Thymus (tissue), 11 donors: ENCODE measurements at regions not wholly inside any gene's neighbourhood (a gene's known extent, or its start where the extent isn't known, plus 50 kb on each side); places are given as distances from the start of the nearest gene placed in this dataset.
A peak's percentile ranks its signal among the peaks of the same experiment; 100 is the strongest.
"Not testable (repeated sequence)": the region's sequence is repeated elsewhere in the genome, so short reads cannot be mapped to it uniquely, and the experiment has no call there.

Experiments
- DNase-seq, 9 donors: peaks; one replicate each; pipeline ENCODE4 v3.0.0-alpha.2; 2013; ENCODE audit warnings: low spot score in 9 of 9, low read depth in 6 of 9, missing footprints in 1 of 9
- H3K27ac ChIP-seq, 2 donors: one replicate each; pipeline ENCODE4 v1.5.1; 2013; ENCODE audit warnings: control low read depth in 1 of 2, low read depth in 1 of 2, low read length in 1 of 2, mild to moderate bottlenecking in 1 of 2, moderate library complexity in 1 of 2
- H3K27me3 ChIP-seq, 2 donors: one replicate each; pipeline ENCODE4 v1.5.1; 2013; ENCODE audit warnings: low read length in 1 of 2; ENCODE audit not compliant: control insufficient read depth in 2 of 2, insufficient read depth in 1 of 2
- H3K36me3 ChIP-seq, 2 donors: one replicate each; pipeline ENCODE4 v1.5.1; 2013; ENCODE audit warnings: low read length in 1 of 2, mild to moderate bottlenecking in 1 of 2, moderate library complexity in 1 of 2; ENCODE audit not compliant: control insufficient read depth in 2 of 2, insufficient read depth in 2 of 2
- H3K4me1 ChIP-seq, 2 donors: one replicate each; pipeline ENCODE4 v1.5.1; 2013; ENCODE audit warnings: low read length in 2 of 2; ENCODE audit not compliant: control insufficient read depth in 2 of 2, insufficient read depth in 2 of 2
- H3K4me3 ChIP-seq, 2 donors: one replicate each; pipeline ENCODE4 v1.5.1; 2013; ENCODE audit warnings: low read length in 2 of 2, control low read depth in 1 of 2, mild to moderate bottlenecking in 1 of 2
- H3K9me3 ChIP-seq, 2 donors: one replicate each; pipeline ENCODE4 v1.5.1; 2013; ENCODE audit warnings: low read length in 1 of 2, mild to moderate bottlenecking in 1 of 2; ENCODE audit not compliant: control insufficient read depth in 2 of 2, insufficient read depth in 1 of 2
- WGBS: extraction: QIAGEN DNeasy Blood & Tissue Kit; methylation state at CpG from one replicate; pipeline ENCODE4 v1.1.7; 2013; 5-methylcytosine and 5-hydroxymethylcytosine counted together
- donor health status: healthy.

GRCh38 chr16:21487956-21488355 is 111.4 kb upstream of the METTL9 start:
- DNase-seq, H3K9me3 ChIP-seq, H3K4me1 ChIP-seq, H3K4me3 ChIP-seq, H3K36me3 ChIP-seq, H3K27me3 ChIP-seq, H3K27ac ChIP-seq: not testable (repeated sequence)
- WGBS: 98% methylated on average over 4 of the region's 4 CpGs

- not testable (repeated sequence) for H3K9me3 ChIP-seq, DNase-seq, H3K27me3 ChIP-seq, H3K27ac ChIP-seq, H3K4me3 ChIP-seq, H3K36me3 ChIP-seq, H3K4me1 ChIP-seq
- 59% methylated on average over 7 of the region's 9 CpGs for WGBS
These were observed 100.3 kb upstream of the METTL9 start for GRCh38 chr16:21499046-21499445.

GRCh38 chr16:21501223-21501868 is 98.0 kb upstream of the METTL9 start:
- not testable (repeated sequence) for H3K4me1 ChIP-seq, H3K27me3 ChIP-seq, H3K9me3 ChIP-seq, H3K36me3 ChIP-seq
- under 1% methylated on average over 43 of the region's 51 CpGs for WGBS
- peak overlapping the region; percentile 97 to 98 for H3K27ac ChIP-seq
- DNase-seq: peak in 4 of 9 donors; percentile 58 to 83 (median 64)
- H3K4me3 ChIP-seq: peak overlapping the region; percentile 57 to 92

- WGBS: under 1% methylated on average over 91 of the region's 91 CpGs
- DNase-seq: peak; percentile 54 to 94 (median 79)
- Histone ChIP-seq H3K36me3 (peaks cover 0 to 3% of the 10 kb centered on the region in 2 donors), H3K4me1 (peaks cover 4 to 15% of the 10 kb centered on the region in 2 donors), H3K4me3 (peak overlapping the region; percentile 57 to 92), H3K9me3 (no peaks in the 10 kb centered on the region), H3K27ac (peak overlapping the region; percentile 97 to 98), H3K27me3 (no peaks in the 10 kb centered on the region)
These were observed 97.3 kb upstream of the METTL9 start for GRCh38 chr16:21501869-21502667.

- not testable (repeated sequence) for H3K36me3 ChIP-seq, H3K27me3 ChIP-seq, H3K4me3 ChIP-seq, DNase-seq, H3K27ac ChIP-seq, H3K9me3 ChIP-seq
- H3K4me1 ChIP-seq: peaks cover 8 to 27% of the 10 kb centered on the region in 2 donors
- WGBS: 95% methylated on average over 6 of the region's 6 CpGs
These were observed 95.8 kb upstream of the METTL9 start for GRCh38 chr16:21503574-21503920.

GRCh38 chr16:21503941-21504832 is 95.2 kb upstream of the METTL9 start:
- H3K4me3 ChIP-seq, H3K27ac ChIP-seq, H3K36me3 ChIP-seq, H3K9me3 ChIP-seq, DNase-seq, H3K27me3 ChIP-seq: not testable (repeated sequence)
- H3K4me1 ChIP-seq: peaks cover 8 to 30% of the 10 kb centered on the region in 2 donors
- 96% methylated on average over 17 of the region's 17 CpGs for WGBS

- H3K4me3 ChIP-seq, H3K9me3 ChIP-seq, H3K27me3 ChIP-seq, H3K36me3 ChIP-seq, DNase-seq: not testable (repeated sequence)
- H3K27ac ChIP-seq: peak overlapping the region in 1 of 2 donors; percentile 51
- peaks cover 8 to 35% of the 10 kb centered on the region in 2 donors for H3K4me1 ChIP-seq
- WGBS: 88% methylated on average over 6 of the region's 6 CpGs
These were observed 93.4 kb upstream of the METTL9 start for GRCh38 chr16:21505751-21506520.

GRCh38 chr16:21506857-21507456 is 92.4 kb upstream of the METTL9 start:
- 9% methylated on average over 23 of the region's 23 CpGs for WGBS
- H3K9me3 ChIP-seq, H3K27me3 ChIP-seq: not testable (repeated sequence)
- H3K4me1 ChIP-seq: peaks cover 8 to 37% of the 10 kb centered on the region in 2 donors
- DNase-seq: peak in 8 of 9 donors; percentile 40 to 86 (median 54)
- peaks cover 3 to 10% of the 10 kb centered on the region in 2 donors for H3K36me3 ChIP-seq
- peak overlapping the region; percentile 96 to 97 for H3K27ac ChIP-seq
- peak overlapping the region; percentile 42 to 43 for H3K4me3 ChIP-seq
